Common myeloid progenitor, CD34-positive (primary cell): ENCODE measurements at regions not wholly inside any gene's neighbourhood (a gene's known extent, or its start where the extent isn't known, plus 50 kb on each side); places are given as distances from the start of the nearest gene placed in this dataset.
"Not testable (repeated sequence)": the region's sequence is repeated elsewhere in the genome, so short reads cannot be mapped to it uniquely, and the experiment has no call there.

Experiments used
- CTCF ChIA-PET: fragments of 350-600 bp; sonication (Branson Sonifier 250); formaldehyde crosslinking; loops from one replicate; lab custom pipeline; 2021; ENCODE audit warnings: antibody characterized with exemption; lab: Charles Lee
- POLR2A ChIA-PET: fragments of 350-600 bp; sonication (Branson Sonifier 250); formaldehyde crosslinking; loops from one replicate; lab custom pipeline; 2021; ENCODE audit warnings: antibody characterized with exemption; lab: Charles Lee
- DNase-seq, 3 donors: peaks; one replicate each; pipeline versions ENCODE4 v3.0.0 to v3.0.0-alpha.2; 2013
- H3K27ac ChIP-seq, 2 experiments: 1 replicate in 1 of 2; 2 replicates in 1 of 2; pipeline ENCODE4 v1.7.0; 2013; ENCODE audit warnings: inconsistent platforms in 2 of 2, low read length in 2 of 2, mild to moderate bottlenecking in 2 of 2, low read depth in 1 of 2, moderate library complexity in 1 of 2; ENCODE audit not compliant: severe bottlenecking in 2 of 2, insufficient read depth in 1 of 2, poor library complexity in 1 of 2
- H3K27me3 ChIP-seq, 5 experiments: replicated peaks in 2 of 5; 1 replicate in 3 of 5; 2 replicates in 2 of 5; pipeline versions ENCODE4 v1.6.1 to v1.7.0; 2013; ENCODE audit warnings: low read length in 4 of 5, mild to moderate bottlenecking in 2 of 5, moderate library complexity in 2 of 5, inconsistent platforms in 1 of 5; ENCODE audit not compliant: insufficient read depth in 5 of 5, control insufficient read depth in 4 of 5
- H3K36me3 ChIP-seq, 4 experiments: 1 replicate in 2 of 4; 2 replicates in 2 of 4; pipeline versions ENCODE4 v1.6.1 to v1.7.0; 2013; ENCODE audit warnings: low read length in 3 of 4, control low read depth in 1 of 4, mild to moderate bottlenecking in 1 of 4; ENCODE audit not compliant: control insufficient read depth in 4 of 4, insufficient read depth in 4 of 4
- H3K4me1 ChIP-seq, 4 experiments: 1 replicate in 3 of 4; 2 replicates in 1 of 4; pipeline versions ENCODE4 v1.6.1 to v1.7.1; 2013; ENCODE audit warnings: low read length in 3 of 4, mild to moderate bottlenecking in 3 of 4, control low read depth in 1 of 4, inconsistent platforms in 1 of 4, moderate library complexity in 1 of 4; ENCODE audit not compliant: control insufficient read depth in 4 of 4, insufficient read depth in 4 of 4; ENCODE audit errors: control extremely low read depth in 1 of 4
- H3K4me3 ChIP-seq, 7 experiments: 1 replicate in 4 of 7; 2 replicates in 3 of 7; pipeline versions ENCODE4 v1.5.1 to v1.7.0; 2013; ENCODE audit warnings: mild to moderate bottlenecking in 7 of 7, low read length in 6 of 7, moderate library complexity in 6 of 7, inconsistent platforms in 2 of 7, low read depth in 2 of 7, control low read depth in 1 of 7; ENCODE audit not compliant: insufficient read depth in 4 of 7, control insufficient read depth in 1 of 7; ENCODE audit errors: extremely low read depth in 1 of 7
- H3K9me3 ChIP-seq, 5 experiments: 1 replicate in 4 of 5; 2 replicates in 1 of 5; pipeline versions ENCODE4 v1.6.1 to v1.7.1; 2013; ENCODE audit warnings: low read length in 4 of 5, mild to moderate bottlenecking in 2 of 5, inconsistent platforms in 1 of 5, low read depth in 1 of 5, moderate library complexity in 1 of 5; ENCODE audit not compliant: control insufficient read depth in 4 of 5, insufficient read depth in 2 of 5; ENCODE audit errors: control extremely low read depth in 1 of 5
- WGBS: methylation state at CpG from one replicate; pipeline ENCODE4 v1.1.5; 2013; ENCODE audit not compliant: insufficient coverage; 5-methylcytosine and 5-hydroxymethylcytosine counted together

DNA sequence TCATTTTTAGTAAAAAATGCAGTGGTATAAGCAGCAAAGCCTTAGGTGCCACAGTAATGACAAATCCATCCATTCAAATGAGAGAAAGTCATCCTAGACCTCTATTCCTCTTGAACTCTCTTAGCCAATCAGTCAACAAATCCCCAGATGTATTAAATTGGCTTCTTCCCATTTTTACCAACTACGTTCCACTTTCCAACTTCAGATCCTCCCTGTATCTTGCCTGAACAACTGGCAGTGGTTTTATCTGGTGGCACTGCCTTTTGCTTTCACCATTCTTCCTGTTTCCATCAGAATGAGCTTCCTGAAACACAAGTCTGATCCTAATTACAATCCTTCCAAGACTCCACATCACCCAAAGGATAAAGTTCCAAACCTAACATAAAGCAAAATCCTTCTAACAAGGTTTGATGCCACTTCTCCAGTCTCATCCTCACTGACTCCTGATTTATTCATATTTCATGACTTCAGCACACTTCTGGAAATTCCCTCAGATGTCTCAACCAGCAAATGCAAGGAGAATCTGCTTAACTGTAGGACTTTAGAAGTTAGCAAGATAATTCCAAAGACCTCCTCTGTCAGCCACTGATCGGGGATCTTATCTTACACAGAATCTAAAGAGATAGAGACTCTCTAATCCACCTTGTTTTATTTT is 69.8 kb upstream of the SLC4A7 start:
- H3K27me3 ChIP-seq = no peaks in the 10 kb centered on the region
- H3K36me3 ChIP-seq = no peaks in the 10 kb centered on the region
- DNase-seq = no peak
- 78% methylated on average over 2 of the region's 2 CpGs for WGBS
- H3K9me3 ChIP-seq = no peaks in the 10 kb centered on the region
- POLR2A ChIA-PET = no interaction called here
- no peak overlapping the region for H3K27ac ChIP-seq
- no peaks in the 10 kb centered on the region for H3K4me1 ChIP-seq
- no peak overlapping the region for H3K4me3 ChIP-seq
- CTCF ChIA-PET = interaction anchor here (0.8 kb wide), 1 partner anchor 9 kb away, joined by 4 read pairs; no protein-coding TSS in a partner anchor

DNA sequence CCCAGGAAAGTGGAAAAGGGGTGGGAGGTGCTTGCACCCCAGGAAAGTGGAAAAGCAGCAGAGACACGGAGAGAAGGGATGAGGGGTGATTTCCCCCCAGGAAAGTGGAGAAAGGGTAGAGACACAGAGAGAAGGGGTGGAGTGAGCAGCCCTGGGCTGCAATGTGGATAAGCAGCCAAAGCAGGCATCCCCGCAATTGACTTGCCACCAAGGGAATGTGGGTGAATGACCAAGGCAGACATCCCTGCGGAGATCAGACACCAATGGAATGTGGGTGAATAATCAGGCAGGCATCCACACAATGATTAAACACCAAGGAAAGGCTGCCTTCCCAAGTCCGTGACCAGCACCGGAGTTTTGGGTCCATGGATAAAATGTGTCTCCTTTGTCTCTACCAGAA is 68.5 kb upstream of the SLC4A7 start:
- POLR2A ChIA-PET, CTCF ChIA-PET, H3K27ac ChIP-seq, H3K9me3 ChIP-seq, H3K4me1 ChIP-seq, H3K36me3 ChIP-seq, H3K4me3 ChIP-seq, H3K27me3 ChIP-seq, DNase-seq: not testable (repeated sequence)
- WGBS = 100% methylated on average over 5 of the region's 5 CpGs

DNA sequence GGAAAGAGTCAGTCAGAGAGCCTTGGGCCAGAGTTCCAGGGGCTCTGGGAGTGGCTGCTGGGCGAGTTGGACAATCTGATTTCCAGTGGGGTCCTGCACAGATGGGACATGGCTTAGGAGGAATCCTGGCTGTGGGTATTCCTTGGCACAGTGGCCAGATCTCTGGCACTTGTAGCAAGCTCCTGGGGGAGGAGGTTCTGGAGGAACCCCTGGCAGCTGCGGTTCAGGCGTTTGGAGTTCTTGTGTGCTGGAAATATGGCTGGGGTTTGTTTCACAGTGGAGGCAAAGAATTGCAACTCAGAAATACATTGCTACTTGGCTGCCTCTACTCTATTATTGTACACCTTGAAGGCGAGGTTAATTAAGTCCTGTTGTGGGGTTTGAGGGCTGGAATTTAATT is 67.2 kb upstream of the SLC4A7 start:
- CTCF ChIA-PET = interaction anchor here (0.6 kb wide), 1 partner anchor 478 kb away, joined by 3 read pairs; no protein-coding TSS in a partner anchor
- POLR2A ChIA-PET = not testable (repeated sequence)

DNA sequence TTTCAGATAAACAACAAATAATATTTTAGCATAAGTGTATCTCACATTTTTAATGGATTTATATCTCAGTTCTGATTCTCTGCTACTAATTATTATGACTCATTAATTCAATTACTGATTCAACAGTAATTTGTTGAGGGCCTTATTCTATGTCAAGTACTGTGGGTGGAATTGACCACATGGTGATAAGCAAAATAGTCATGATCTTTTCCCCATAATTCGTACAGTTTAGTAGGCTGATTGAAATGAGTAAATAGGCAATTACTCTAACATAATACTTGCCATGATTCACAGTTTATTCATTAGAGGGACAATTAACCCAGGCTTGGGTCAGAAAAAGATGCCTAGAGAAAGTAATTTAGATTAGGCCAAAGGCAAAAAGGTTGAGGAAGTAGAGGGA is 60.9 kb upstream of the SLC4A7 start:
- H3K4me1 ChIP-seq = no peaks in the 10 kb centered on the region
- H3K36me3 ChIP-seq = no peaks in the 10 kb centered on the region
- no CpG with 5 or more reads among the region's 1 CpG for WGBS
- no peak for DNase-seq
- ChIA-PET POLR2A (interaction anchor here (0.7 kb wide), 1 partner anchor 558 kb away, joined by 5 read pairs; no protein-coding TSS in a partner anchor), CTCF (no interaction called here)
- H3K4me3 ChIP-seq = no peak overlapping the region
- H3K9me3 ChIP-seq = no peaks in the 10 kb centered on the region
- H3K27me3 ChIP-seq = no peaks in the 10 kb centered on the region
- H3K27ac ChIP-seq = no peak overlapping the region

More for the DNA sequence above, 67.2 kb upstream of the SLC4A7 start:
- not testable (repeated sequence) for H3K4me3 ChIP-seq, H3K9me3 ChIP-seq, DNase-seq, H3K27me3 ChIP-seq, H3K36me3 ChIP-seq, H3K27ac ChIP-seq, H3K4me1 ChIP-seq
- WGBS = 100% methylated on average over 2 of the region's 4 CpGs

DNA sequence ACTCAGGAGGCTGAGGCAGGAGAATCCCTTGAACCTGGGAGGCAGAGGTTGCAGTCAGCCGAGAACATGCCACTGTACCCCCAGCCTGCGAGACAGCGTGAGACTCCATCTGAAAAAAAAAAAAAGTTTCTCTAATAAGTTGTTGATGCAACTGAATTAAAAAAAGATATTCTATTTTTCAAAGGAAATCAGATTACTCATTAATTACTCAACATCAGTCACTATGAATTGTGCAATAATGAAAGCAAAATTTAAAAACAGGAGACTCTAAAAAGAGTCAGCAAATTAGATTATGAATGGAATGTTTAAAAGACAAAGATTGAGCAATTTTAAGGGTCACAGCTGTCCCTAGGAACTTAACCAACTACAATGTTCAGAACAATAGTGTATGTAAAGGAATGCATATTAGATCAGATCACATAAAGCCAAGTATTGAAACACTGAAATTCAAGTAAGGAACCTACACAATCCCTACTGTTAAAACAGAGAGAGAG is 60.2 kb upstream of the SLC4A7 start:
- POLR2A ChIA-PET = interaction anchor here (0.7 kb wide), 1 partner anchor 559 kb away, joined by 5 read pairs; no protein-coding TSS in a partner anchor

DNA sequence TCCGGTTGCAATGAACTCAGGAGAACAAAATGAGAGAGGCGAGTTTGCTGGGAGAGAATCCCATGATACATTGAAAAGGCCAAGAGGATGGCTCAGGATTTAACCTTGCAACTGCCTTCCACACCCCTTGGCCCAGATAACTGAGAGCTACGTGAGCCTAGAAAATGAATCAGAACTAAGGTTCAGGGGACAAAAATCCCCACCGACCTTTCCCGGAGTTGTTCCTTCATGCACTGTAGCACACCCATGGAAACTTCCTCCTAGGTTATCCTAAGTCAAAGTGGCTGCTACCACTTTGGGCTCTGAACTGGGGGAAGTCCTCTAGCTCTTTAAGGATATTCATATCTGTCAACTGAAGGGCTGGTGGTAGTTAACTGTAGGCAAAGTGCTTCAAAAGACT is 58.3 kb upstream of the SLC4A7 start:
- Histone ChIP-seq H3K27me3 (no peaks in the 10 kb centered on the region), H3K9me3 (no peaks in the 10 kb centered on the region), H3K36me3 (no peaks in the 10 kb centered on the region), H3K27ac (no peak overlapping the region), H3K4me1 (no peaks in the 10 kb centered on the region), H3K4me3 (no peak overlapping the region)
- CTCF ChIA-PET = no interaction called here
- WGBS = 100% methylated on average over 3 of the region's 5 CpGs
- no peak for DNase-seq
- POLR2A ChIA-PET = no interaction called here

More for the DNA sequence above, 60.2 kb upstream of the SLC4A7 start:
- Histone ChIP-seq H3K27me3 (no peaks in the 10 kb centered on the region), H3K9me3 (no peaks in the 10 kb centered on the region), H3K4me1 (no peaks in the 10 kb centered on the region), H3K27ac (no peak overlapping the region), H3K36me3 (no peaks in the 10 kb centered on the region), H3K4me3 (no peak overlapping the region)
- no CpG with 5 or more reads among the region's 3 CpGs for WGBS
- CTCF ChIA-PET = no interaction called here
- DNase-seq = no peak

DNA sequence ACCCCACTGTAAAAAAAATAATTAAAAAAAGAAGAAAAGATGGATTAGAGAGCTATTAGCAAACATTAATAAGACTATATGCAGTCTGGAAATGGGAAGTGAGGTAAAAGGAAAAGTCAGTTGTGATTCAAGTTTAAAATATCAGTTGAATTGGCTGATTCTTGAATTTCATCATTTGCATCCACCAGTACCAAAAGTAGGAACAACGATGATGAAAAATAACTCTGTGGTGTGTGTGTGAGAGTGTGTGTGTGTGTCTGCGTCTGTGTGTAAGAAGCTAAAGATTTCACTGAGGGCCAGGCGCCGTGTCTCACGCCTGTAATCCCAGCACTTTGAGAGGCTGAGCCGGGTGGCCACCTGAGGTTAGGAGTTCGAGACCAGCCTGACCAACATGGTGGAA is 56.0 kb upstream of the SLC4A7 start:
- H3K27me3 ChIP-seq = no peaks in the 10 kb centered on the region
- POLR2A ChIA-PET = no interaction called here
- H3K4me1 ChIP-seq = no peaks in the 10 kb centered on the region
- H3K4me3 ChIP-seq = no peak overlapping the region
- H3K9me3 ChIP-seq = no peaks in the 10 kb centered on the region
- no peak overlapping the region for H3K27ac ChIP-seq
- no peak for DNase-seq
- 100% methylated on average over 3 of the region's 7 CpGs for WGBS
- CTCF ChIA-PET = no interaction called here
- H3K36me3 ChIP-seq = no peaks in the 10 kb centered on the region
